Stimulated activated CD4-positive, alpha-beta T cell treated with anti-CD3 and anti-CD28 coated beads, Interleukin-4, amount 100 ng/mL, for 48 hours (primary cell): ENCODE measurements at regions not wholly inside any gene's neighbourhood (a gene's known extent, or its start where the extent isn't known, plus 50 kb on each side); places are given as distances from the start of the nearest gene placed in this dataset.
"Not testable (repeated sequence)": the region's sequence is repeated elsewhere in the genome, so short reads cannot be mapped to it uniquely, and the experiment has no call there.

Source experiments
- DNase-seq, 2 donors: peaks; one replicate each; pipeline ENCODE4 v3.0.0-alpha.2; 2020; ENCODE audit warnings: low read depth in 2 of 2

- DNase-seq, result no peak
Observed at GRCh38 chr21:25240974-25241373, 366.3 kb downstream of the MRPL39 start.

DNA sequence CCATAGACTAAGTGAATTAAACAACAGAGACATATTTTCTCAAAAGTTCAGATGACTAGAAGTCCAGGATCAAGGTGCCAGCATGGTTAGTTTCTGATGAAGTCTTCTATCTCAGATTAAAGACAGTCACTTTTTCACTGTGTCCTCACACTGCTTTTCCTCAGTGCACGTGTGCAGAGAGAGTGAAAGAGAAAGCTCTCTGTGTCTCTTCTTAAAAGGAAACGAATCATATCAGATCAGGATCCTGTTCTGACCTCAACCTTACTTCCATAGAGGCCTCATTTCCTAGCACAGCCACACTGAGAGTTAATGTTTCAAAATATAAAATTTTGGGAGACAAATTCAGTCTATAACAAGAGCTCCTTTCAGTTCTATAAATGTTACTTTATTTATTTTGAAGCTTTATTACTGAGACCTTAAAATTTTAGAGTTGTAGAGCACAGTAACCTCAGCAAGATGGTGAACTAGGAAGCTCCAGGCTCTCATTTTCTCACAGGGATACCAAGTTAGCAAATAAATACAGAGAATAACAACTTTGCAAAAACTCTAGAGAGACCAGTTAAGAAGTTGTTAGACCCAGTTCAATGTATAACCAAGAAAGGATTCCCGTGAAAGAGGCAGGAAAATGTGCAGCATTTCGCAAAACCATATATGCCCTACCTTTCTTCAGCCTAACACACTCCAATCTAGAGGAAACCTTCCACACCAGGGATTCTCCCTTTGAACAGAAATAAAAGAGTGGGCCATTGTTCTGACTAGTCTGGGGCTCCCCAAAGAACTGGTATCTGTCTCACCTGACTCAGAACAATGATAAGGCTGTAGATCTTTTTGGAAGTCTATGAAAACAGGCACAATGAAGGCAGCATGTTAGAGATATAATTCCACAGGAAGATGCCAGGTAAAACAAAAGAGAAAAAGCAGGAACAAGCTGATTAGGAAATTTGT lies 372.2 kb downstream of the MRPL39 start:
- DNase-seq, result no peak

- no peak for DNase-seq
Observed at GRCh38 chr21:25220954-25221353, 386.3 kb downstream of the MRPL39 start.

DNA sequence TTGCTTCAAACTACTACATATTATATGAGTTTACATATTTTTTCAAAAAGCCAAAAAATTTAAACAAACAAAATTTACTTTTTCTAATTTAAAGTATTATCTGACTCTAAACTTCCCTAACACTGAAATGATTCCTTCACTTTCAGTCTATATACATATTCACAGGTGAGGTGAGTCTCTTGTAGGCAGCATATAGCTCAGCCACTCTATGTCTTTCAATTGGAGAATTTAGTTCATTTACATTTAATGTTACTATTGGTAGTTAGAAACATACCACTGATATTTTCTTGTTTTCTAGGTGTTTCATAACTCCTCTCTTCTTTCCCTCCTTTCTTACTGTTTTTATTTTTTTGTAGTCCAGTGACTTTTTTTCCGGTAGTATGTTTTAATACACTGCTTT lies 387.1 kb downstream of the MRPL39 start:
- DNase-seq, result no peak

DNA sequence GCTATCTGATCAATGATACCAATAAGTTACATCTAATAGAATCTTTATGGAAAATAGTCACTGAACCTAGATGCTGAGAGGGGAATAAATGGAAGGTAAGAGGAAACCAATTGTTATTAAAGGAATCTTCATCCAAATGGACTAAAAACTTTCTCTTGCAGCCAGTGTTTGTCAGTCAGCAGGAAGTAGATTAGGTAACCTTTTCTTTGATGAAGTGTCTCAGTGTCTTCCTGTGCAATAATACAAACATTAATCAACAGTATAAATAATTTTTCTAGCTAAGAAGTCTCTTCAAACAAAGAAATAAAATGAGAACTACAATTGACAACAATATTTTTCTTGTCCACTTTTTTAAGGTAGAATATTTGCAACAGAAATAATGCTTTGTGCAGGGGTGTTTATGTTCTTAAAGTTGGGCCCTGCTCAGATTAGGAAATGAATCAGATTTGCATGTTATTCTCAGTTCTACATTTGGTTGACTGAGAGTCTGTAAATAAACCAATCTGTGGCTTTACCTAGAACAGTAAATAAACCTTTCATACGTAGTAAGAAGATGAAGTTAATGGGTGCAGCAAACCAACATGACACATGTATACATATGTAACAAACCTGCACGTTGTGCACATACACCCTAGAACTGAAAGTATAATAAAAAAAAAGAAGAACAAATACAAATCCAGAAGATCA lies 391.4 kb downstream of the MRPL39 start:
- no peak for DNase-seq

DNA sequence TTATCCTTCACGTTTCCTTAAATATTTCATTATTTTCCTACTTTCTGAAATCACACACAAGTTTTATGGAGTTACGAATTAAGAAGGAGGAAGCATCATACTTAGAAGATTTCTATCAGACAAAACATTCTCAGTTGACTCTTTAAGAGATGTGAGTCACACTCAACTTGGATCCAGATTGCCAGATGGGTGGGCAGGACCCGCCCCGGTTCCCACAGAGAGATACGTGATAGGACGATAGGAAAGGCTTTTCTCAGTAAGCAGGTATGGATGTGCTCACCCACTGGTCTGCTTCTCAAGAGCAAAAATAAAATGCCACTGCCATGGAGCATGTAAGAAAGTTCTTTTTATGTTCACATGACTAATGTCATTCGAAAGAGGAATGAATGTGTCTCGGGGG lies 392.6 kb downstream of the MRPL39 start:
- DNase-seq, result no peak

DNA sequence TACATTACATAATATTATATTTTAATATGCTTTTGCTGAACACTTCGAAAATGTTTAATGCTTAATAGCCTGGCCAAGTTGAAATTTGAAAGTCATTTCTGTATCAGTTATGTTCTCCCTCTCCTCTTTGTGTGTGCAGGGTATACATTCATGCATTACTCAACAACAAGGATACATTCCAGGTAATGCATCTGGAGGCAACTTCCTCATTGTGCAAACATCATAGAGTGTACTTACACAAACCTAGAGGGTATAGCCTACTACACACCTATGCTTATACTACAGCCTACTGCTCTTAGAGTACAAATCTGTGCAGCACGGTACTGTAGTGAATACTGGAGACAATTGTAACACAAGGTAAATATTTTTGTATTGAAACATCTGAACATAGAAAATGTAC lies 407.3 kb downstream of the MRPL39 start:
- no peak for DNase-seq

DNA sequence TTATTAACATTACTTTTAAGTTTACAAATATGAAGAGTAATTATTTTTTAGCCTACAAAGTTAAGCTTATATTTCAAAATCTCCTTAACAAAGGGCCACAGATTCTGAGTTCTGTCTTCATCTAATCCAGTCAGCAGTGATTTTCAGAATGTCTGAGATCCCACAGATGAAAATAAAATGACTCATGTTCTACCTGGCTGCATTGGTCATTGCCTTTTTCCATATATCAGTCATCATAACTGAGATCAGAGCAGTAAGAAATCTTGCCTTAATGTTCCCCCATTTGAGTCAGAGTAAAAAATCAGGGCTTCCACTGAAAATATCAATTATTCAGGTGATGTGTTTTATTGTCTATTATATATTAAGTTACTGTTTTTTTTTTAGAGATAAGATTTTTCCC lies 416.1 kb downstream of the MRPL39 start:
- DNase-seq, result no peak

- no peak for DNase-seq
Observed at GRCh38 chr21:25189497-25189896, 417.8 kb downstream of the MRPL39 start.

GRCh38 chr21:25188677-25189079 lies 418.6 kb downstream of the MRPL39 start:
- no peak for DNase-seq

GRCh38 chr21:25186273-25186672 lies 421.0 kb downstream of the MRPL39 start:
- DNase-seq, result no peak

- DNase-seq, result no peak
Observed at GRCh38 chr21:25183577-25183976, 423.7 kb downstream of the MRPL39 start.

GRCh38 chr21:25181690-25182089 lies 425.6 kb downstream of the MRPL39 start:
- DNase-seq, result not testable (repeated sequence)

DNA sequence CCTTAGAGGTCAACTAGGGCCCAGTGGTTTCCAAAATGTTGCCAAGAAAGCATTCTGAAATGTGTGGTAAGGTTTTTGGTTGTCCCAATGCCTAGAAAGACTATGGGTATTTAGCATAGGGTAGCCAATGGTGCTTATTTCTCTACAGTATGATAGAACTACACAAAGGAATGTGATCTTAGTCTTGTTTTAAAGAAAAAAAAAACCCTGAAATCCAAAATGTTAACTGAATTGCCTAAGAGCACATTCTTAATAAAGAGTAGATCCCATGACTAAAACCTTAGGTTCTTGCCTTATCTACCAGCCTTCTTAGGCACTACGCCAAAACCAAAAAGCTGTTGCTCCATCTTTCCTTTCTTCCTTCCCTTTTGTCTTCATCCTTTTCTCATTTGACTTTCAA lies 428.2 kb downstream of the MRPL39 start:
- no peak for DNase-seq

GRCh38 chr21:25176637-25177412 lies 430.5 kb downstream of the MRPL39 start:
- no peak for DNase-seq

- no peak for DNase-seq
Observed at GRCh38 chr21:25175938-25176337, 431.3 kb downstream of the MRPL39 start.

DNA sequence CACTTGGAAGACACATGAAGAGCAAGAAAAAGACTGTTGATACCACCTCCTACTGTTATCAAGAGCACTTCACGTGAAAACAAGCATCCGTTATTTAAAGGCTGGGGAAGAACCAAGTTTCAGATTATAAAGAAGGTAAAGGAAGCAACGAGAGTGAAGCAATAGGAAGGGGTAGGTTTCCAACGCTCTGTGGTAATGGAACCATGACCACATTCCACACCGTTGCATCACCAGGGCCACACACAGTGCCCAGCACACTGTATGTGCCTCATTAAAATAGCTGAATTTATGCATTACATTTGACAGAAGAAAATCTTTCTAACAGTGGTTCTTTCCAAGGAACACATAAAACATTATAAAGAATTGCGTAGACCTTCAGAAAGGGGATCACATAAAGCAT lies 435.8 kb downstream of the MRPL39 start:
- DNase-seq, result no peak

- DNase-seq, result no peak
Observed at GRCh38 chr21:25170681-25171080, 436.6 kb downstream of the MRPL39 start.

GRCh38 chr21:25169370-25169769 lies 437.9 kb downstream of the MRPL39 start:
- DNase-seq, result no peak

DNA sequence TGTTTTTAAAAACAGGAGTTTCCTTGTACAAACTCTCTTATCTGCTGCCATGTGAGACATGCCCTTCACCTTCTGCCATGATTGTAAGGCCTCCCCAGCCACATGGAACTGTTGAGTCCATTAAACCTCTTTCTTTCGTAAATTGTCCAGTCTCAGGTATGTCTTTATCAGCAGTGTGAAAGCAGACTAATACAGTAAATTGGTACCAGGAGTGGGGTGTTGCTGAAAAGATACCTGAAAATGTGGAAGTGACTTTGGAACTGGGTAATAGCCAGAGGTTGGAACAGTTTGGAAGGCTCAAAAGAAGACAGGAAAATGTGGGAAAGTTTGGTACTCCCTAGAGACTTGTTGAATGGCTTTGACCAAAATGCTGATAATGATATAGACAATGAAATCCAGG lies 440.4 kb downstream of the MRPL39 start:
- not testable (repeated sequence) for DNase-seq

GRCh38 chr21:25161571-25161970 lies 445.7 kb downstream of the MRPL39 start:
- DNase-seq, result no peak

DNA sequence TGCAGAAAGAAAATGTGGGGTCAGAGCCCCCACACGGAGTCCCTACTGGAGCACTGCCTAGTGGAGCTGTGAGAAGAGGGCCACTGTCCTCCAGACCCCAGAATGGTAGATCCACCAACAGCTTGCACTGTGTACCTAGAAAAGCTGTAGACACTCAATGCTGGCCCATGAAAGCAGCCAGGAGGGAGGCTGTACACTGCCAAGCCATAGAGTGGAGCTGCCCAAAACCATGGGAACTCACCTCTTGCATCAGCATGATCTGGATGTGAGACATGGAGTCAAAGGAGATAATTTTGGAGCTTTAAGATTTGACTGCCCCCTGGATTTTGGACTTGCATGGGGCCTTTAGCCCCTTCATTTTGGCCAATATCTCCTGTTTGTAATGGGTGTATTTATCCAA lies 452.3 kb downstream of the MRPL39 start:
- DNase-seq, result not testable (repeated sequence)
